ENCODE measurements at regions not wholly inside any gene's neighbourhood (a gene's known extent, or its start where the extent isn't known, plus 50 kb on each side); places are given as distances from the start of the nearest gene placed in this dataset.

DNA sequence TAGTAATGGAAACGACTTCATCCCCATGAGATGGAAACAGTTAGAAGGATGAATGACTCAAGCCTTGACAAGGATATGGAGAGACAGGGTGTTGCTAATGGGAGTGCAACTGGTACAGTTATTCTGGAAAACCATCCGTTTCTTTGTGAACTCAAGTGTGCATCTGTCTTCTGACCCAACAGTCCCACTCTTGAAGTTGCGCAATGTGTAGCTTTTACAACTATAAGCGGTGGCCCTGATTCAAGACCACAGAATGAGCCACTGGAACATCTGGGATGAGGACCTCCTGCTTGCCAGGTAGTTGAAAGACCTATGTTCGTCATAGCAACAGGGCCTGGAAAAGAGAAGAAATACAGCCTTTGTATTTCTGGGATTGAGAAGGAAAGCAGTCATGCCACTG, 115.8 kb upstream of the GMDS start:
- H3K18ac ChIP-seq (ENCODE audit: low read length) = no peak overlapping the region
- no peak overlapping the region for H3K4me3 ChIP-seq (ENCODE audit: low read length in 2 of 2)
- H3K14ac ChIP-seq (ENCODE audit: low read length) = no peak overlapping the region
- H2AFZ ChIP-seq (ENCODE audit: low read length) = no peak overlapping the region
- H2BK120ac ChIP-seq (ENCODE audit: low read depth, low read length) = no peak overlapping the region
- H2BK12ac ChIP-seq (ENCODE audit: low read length) = no peak overlapping the region
- H3K4me1 ChIP-seq (ENCODE audit: control insufficient read depth in 2 of 2, insufficient read depth in 1 of 2, low read depth in 1 of 2, low read length in 2 of 2) = peaks cover 0 to 7% of the 10 kb centered on the region in 2 donors
- WGBS, 2 donors (ENCODE audit: extremely low coverage in 2 of 2, insufficient read length in 2 of 2, insufficient replicate concordance in 1 of 2) = no CpG with 5 or more reads among the region's 5 CpGs
- H3K36me3 ChIP-seq (replicated peaks in 1 of 2; ENCODE audit: control insufficient read depth in 2 of 2, insufficient read depth in 2 of 2, low read length in 2 of 2) = no peaks in the 10 kb centered on the region
- H3K9me3 ChIP-seq (replicated peaks in 1 of 2; ENCODE audit: control insufficient read depth in 2 of 2, insufficient read depth in 1 of 2, low read depth in 1 of 2, low read length in 2 of 2) = no peaks in the 10 kb centered on the region
- no peaks in the 10 kb centered on the region for H3K79me1 ChIP-seq (ENCODE audit: low read depth, low read length)
- H2AK5ac ChIP-seq (ENCODE audit: low read depth, low read length) = no peak overlapping the region
- H3K23ac ChIP-seq (ENCODE audit: low read depth, low read length, poor library complexity) = no peak overlapping the region
- H3K27me3 ChIP-seq (ENCODE audit: control insufficient read depth in 3 of 3, insufficient read depth in 3 of 3, low read depth in 1 of 3, low read length in 3 of 3) = no peaks in the 10 kb centered on the region
- H3K4me2 ChIP-seq (ENCODE audit: insufficient read depth, low read length, poor library complexity, severe bottlenecking) = no peak overlapping the region
- H4K8ac ChIP-seq (ENCODE audit: low read depth, low read length) = no peak overlapping the region
- H2BK15ac ChIP-seq (ENCODE audit: low read length) = no peak overlapping the region
- H4K91ac ChIP-seq (ENCODE audit: low read depth, low read length, poor library complexity) = no peak overlapping the region
- no peak overlapping the region for H2BK5ac ChIP-seq (ENCODE audit: low read length)
- H3K4ac ChIP-seq (ENCODE audit: low read length) = no peak overlapping the region
- H3K27ac ChIP-seq (replicated peaks; ENCODE audit: low read length) = no peak overlapping the region
- no peak overlapping the region for H3K9ac ChIP-seq (ENCODE audit: low read depth, low read length, poor library complexity)
- no peak for DNase-seq (ENCODE audit: low spot score)

DNA sequence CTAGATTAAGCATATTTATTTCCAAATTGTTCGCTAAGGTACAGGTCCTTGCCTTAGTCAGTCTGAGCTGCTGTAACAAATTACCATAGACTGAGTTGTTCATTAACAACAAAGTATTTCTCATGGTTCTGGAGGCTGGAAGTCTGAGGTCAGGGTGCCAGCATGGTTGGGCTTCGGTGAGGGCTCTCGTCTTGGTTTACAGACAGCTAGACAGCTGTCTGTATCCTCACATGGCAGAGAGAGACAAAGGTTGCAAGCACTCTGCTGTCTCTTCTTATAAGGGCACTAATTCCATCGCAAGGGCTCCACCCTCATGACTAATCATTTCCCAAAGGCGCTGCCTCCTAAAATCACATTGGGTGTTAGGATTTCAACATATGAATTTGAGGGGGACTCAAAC, 115.3 kb upstream of the GMDS start:
- no peak for DNase-seq (ENCODE audit: low spot score)
- H3K9me3 ChIP-seq (replicated peaks in 1 of 2; ENCODE audit: control insufficient read depth in 2 of 2, insufficient read depth in 1 of 2, low read depth in 1 of 2, low read length in 2 of 2) = no peaks in the 10 kb centered on the region
- H2AFZ ChIP-seq (ENCODE audit: low read length) = no peak overlapping the region
- no peak overlapping the region for H4K8ac ChIP-seq (ENCODE audit: low read depth, low read length)
- no peak overlapping the region for H3K4me3 ChIP-seq (ENCODE audit: low read length in 2 of 2)
- H3K4me1 ChIP-seq (ENCODE audit: control insufficient read depth in 2 of 2, insufficient read depth in 1 of 2, low read depth in 1 of 2, low read length in 2 of 2) = peaks cover 0 to 7% of the 10 kb centered on the region in 2 donors
- H3K14ac ChIP-seq (ENCODE audit: low read length) = no peak overlapping the region
- H3K27me3 ChIP-seq (ENCODE audit: control insufficient read depth in 3 of 3, insufficient read depth in 3 of 3, low read depth in 1 of 3, low read length in 3 of 3) = no peaks in the 10 kb centered on the region
- no peak overlapping the region for H2BK12ac ChIP-seq (ENCODE audit: low read length)
- H2AK5ac ChIP-seq (ENCODE audit: low read depth, low read length) = no peak overlapping the region
- no peak overlapping the region for H2BK120ac ChIP-seq (ENCODE audit: low read depth, low read length)
- no peaks in the 10 kb centered on the region for H3K79me1 ChIP-seq (ENCODE audit: low read depth, low read length)
- no peak overlapping the region for H2BK15ac ChIP-seq (ENCODE audit: low read length)
- H4K91ac ChIP-seq (ENCODE audit: low read depth, low read length, poor library complexity) = no peak overlapping the region
- H3K36me3 ChIP-seq (replicated peaks in 1 of 2; ENCODE audit: control insufficient read depth in 2 of 2, insufficient read depth in 2 of 2, low read length in 2 of 2) = no peaks in the 10 kb centered on the region
- no peak overlapping the region for H3K4me2 ChIP-seq (ENCODE audit: insufficient read depth, low read length, poor library complexity, severe bottlenecking)
- H2BK5ac ChIP-seq (ENCODE audit: low read length) = no peak overlapping the region
- H3K27ac ChIP-seq (replicated peaks; ENCODE audit: low read length) = no peak overlapping the region
- no peak overlapping the region for H3K9ac ChIP-seq (ENCODE audit: low read depth, low read length, poor library complexity)
- H3K18ac ChIP-seq (ENCODE audit: low read length) = no peak overlapping the region
- H3K23ac ChIP-seq (ENCODE audit: low read depth, low read length, poor library complexity) = no peak overlapping the region
- no CpG with 5 or more reads among the region's 5 CpGs for WGBS, 2 donors (ENCODE audit: extremely low coverage in 2 of 2, insufficient read length in 2 of 2, insufficient replicate concordance in 1 of 2)
- no peak overlapping the region for H3K4ac ChIP-seq (ENCODE audit: low read length)

DNA sequence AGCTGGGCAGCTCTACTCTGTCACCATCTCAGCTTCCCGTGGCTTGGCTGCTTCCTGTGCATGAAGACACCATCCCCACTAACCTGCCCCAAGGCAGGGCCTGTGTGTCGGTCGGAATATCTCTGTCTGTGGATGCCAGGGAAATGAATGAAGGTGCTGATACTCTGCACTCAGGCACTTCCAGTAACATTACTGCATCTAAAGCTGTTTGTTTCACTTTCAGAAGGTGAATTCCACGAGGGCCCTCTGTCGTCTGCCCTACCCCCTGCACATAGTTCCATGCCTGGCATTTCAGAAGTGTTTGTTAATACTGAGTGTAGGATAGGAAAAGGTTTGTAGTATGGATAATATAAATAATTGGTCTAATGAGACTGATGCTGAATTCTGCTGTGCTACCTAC, 114.7 kb upstream of the GMDS start:
- Histone ChIP-seq H3K27ac (replicated peaks; ENCODE audit: low read length) (no peak overlapping the region), H3K18ac (ENCODE audit: low read length) (no peak overlapping the region), H3K4me1 (ENCODE audit: control insufficient read depth in 2 of 2, insufficient read depth in 1 of 2, low read depth in 1 of 2, low read length in 2 of 2) (peaks cover 0 to 7% of the 10 kb centered on the region in 2 donors), H4K8ac (ENCODE audit: low read depth, low read length) (no peak overlapping the region), H3K27me3 (ENCODE audit: control insufficient read depth in 3 of 3, insufficient read depth in 3 of 3, low read depth in 1 of 3, low read length in 3 of 3) (no peaks in the 10 kb centered on the region), H3K4ac (ENCODE audit: low read length) (no peak overlapping the region), H2BK12ac (ENCODE audit: low read length) (no peak overlapping the region), H3K9me3 (replicated peaks in 1 of 2; ENCODE audit: control insufficient read depth in 2 of 2, insufficient read depth in 1 of 2, low read depth in 1 of 2, low read length in 2 of 2) (no peaks in the 10 kb centered on the region), H3K4me2 (ENCODE audit: insufficient read depth, low read length, poor library complexity, severe bottlenecking) (no peak overlapping the region), H2AFZ (ENCODE audit: low read length) (no peak overlapping the region), H3K9ac (ENCODE audit: low read depth, low read length, poor library complexity) (no peak overlapping the region), H3K14ac (ENCODE audit: low read length) (no peak overlapping the region), H4K91ac (ENCODE audit: low read depth, low read length, poor library complexity) (no peak overlapping the region), H2BK120ac (ENCODE audit: low read depth, low read length) (no peak overlapping the region), H2BK15ac (ENCODE audit: low read length) (no peak overlapping the region), H3K4me3 (ENCODE audit: low read length in 2 of 2) (no peak overlapping the region), H2BK5ac (ENCODE audit: low read length) (no peak overlapping the region), H3K36me3 (replicated peaks in 1 of 2; ENCODE audit: control insufficient read depth in 2 of 2, insufficient read depth in 2 of 2, low read length in 2 of 2) (no peaks in the 10 kb centered on the region), H2AK5ac (ENCODE audit: low read depth, low read length) (no peak overlapping the region), H3K23ac (ENCODE audit: low read depth, low read length, poor library complexity) (no peak overlapping the region), H3K79me1 (ENCODE audit: low read depth, low read length) (no peaks in the 10 kb centered on the region)
- no peak for DNase-seq (ENCODE audit: low spot score)
- no CpG with 5 or more reads among the region's 5 CpGs for WGBS, 2 donors (ENCODE audit: extremely low coverage in 2 of 2, insufficient read length in 2 of 2, insufficient replicate concordance in 1 of 2)

DNA sequence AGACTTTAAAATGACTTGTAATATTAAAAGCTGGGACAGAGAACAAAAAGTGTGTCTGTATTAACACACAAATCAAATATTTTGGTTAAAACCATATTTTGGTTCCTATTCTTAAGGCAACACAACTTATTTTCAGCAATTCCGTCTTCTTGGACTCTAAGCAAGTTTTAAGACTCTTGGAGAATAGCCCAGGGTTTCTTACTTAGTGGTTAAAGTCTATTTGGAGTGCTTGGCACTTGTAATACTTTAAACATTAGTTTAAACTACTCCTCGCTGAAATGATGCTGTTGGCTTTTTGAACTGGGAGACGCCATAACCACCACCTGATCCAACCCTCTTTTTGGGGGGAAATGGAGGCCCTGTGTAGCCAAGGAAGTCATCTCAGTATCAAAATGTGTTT, 109.7 kb upstream of the GMDS start:
- Histone ChIP-seq H4K91ac (ENCODE audit: low read depth, low read length, poor library complexity) (no peak overlapping the region), H3K4ac (ENCODE audit: low read length) (no peak overlapping the region), H2AFZ (ENCODE audit: low read length) (no peak overlapping the region), H3K4me2 (ENCODE audit: insufficient read depth, low read length, poor library complexity, severe bottlenecking) (no peak overlapping the region), H2BK5ac (ENCODE audit: low read length) (no peak overlapping the region), H2BK120ac (ENCODE audit: low read depth, low read length) (no peak overlapping the region), H4K8ac (ENCODE audit: low read depth, low read length) (no peak overlapping the region), H3K27me3 (ENCODE audit: control insufficient read depth in 3 of 3, insufficient read depth in 3 of 3, low read depth in 1 of 3, low read length in 3 of 3) (no peaks in the 10 kb centered on the region), H3K4me3 (ENCODE audit: low read length in 2 of 2) (no peak overlapping the region), H3K9ac (ENCODE audit: low read depth, low read length, poor library complexity) (no peak overlapping the region), H3K9me3 (replicated peaks in 1 of 2; ENCODE audit: control insufficient read depth in 2 of 2, insufficient read depth in 1 of 2, low read depth in 1 of 2, low read length in 2 of 2) (no peaks in the 10 kb centered on the region), H3K18ac (ENCODE audit: low read length) (no peak overlapping the region), H3K23ac (ENCODE audit: low read depth, low read length, poor library complexity) (no peak overlapping the region), H2BK15ac (ENCODE audit: low read length) (no peak overlapping the region), H3K27ac (replicated peaks; ENCODE audit: low read length) (no peak overlapping the region), H3K36me3 (replicated peaks in 1 of 2; ENCODE audit: control insufficient read depth in 2 of 2, insufficient read depth in 2 of 2, low read length in 2 of 2) (no peaks in the 10 kb centered on the region), H3K4me1 (ENCODE audit: control insufficient read depth in 2 of 2, insufficient read depth in 1 of 2, low read depth in 1 of 2, low read length in 2 of 2) (no peaks in the 10 kb centered on the region), H3K14ac (ENCODE audit: low read length) (no peak overlapping the region), H2AK5ac (ENCODE audit: low read depth, low read length) (no peak overlapping the region), H3K79me1 (ENCODE audit: low read depth, low read length) (no peaks in the 10 kb centered on the region), H2BK12ac (ENCODE audit: low read length) (no peak overlapping the region)
- no peak for DNase-seq (ENCODE audit: low spot score)
- WGBS, 2 donors (ENCODE audit: extremely low coverage in 2 of 2, insufficient read length in 2 of 2, insufficient replicate concordance in 1 of 2) = no CpG with 5 or more reads among the region's 3 CpGs
